ENCODE measurements at regions not wholly inside any gene's neighbourhood (a gene's known extent, or its start where the extent isn't known, plus 50 kb on each side); places are given as distances from the start of the nearest gene placed in this dataset.

- Histone ChIP-seq H4K20me1 (ENCODE audit: insufficient read depth, low read length, poor library complexity, severe bottlenecking) (no peaks in the 10 kb centered on the region), H3F3A (ENCODE audit: low read depth) (no peaks in the 10 kb centered on the region), H3K9me2 (replicated peaks; ENCODE audit: low read depth, low read length) (no peaks in the 10 kb centered on the region), H3K79me2 (ENCODE audit: insufficient read depth, low read length) (no peaks in the 10 kb centered on the region), H3K9ac (ENCODE audit: low read depth, low read length, poor library complexity, severe bottlenecking) (no peak overlapping the region), H3K27me3 (ENCODE audit: insufficient read depth, low read length, poor library complexity, severe bottlenecking) (no peaks in the 10 kb centered on the region), H3K9me3 (ENCODE audit: insufficient read depth, low read depth, low read length) (no peaks in the 10 kb centered on the region), H2AFZ (ENCODE audit: low read length) (no peak overlapping the region), H3K4me1 (ENCODE audit: insufficient read depth, low read length, poor library complexity, severe bottlenecking) (no peaks in the 10 kb centered on the region), H3K36me3 (ENCODE audit: insufficient read depth, low read length) (no peaks in the 10 kb centered on the region), H3K4me3 (ENCODE audit: low read length, poor library complexity, severe bottlenecking) (no peak overlapping the region), H3K4me2 (ENCODE audit: low read depth, low read length, poor library complexity, severe bottlenecking) (no peak overlapping the region)
- TF ChIP-seq CTCF (conservative IDR thresholded peaks at IDR 0.05; ENCODE audit: low read length) (no peak), EZH2phosphoT487 (IDR thresholded peaks at IDR 0.05; ENCODE audit: borderline replicate concordance) (no peak)
These were observed 122.4 kb upstream of the NPY2R start for GRCh38 chr4:155085843-155086530.

- H3K9me2 ChIP-seq (replicated peaks; ENCODE audit: low read depth, low read length), result no peaks in the 10 kb centered on the region
- no peak overlapping the region for H3K9ac ChIP-seq (ENCODE audit: low read depth, low read length, poor library complexity, severe bottlenecking)
- H3F3A ChIP-seq (ENCODE audit: low read depth), result no peaks in the 10 kb centered on the region
- H3K36me3 ChIP-seq (ENCODE audit: insufficient read depth, low read length), result no peaks in the 10 kb centered on the region
- H3K27me3 ChIP-seq (ENCODE audit: insufficient read depth, low read length, poor library complexity, severe bottlenecking), result no peaks in the 10 kb centered on the region
- no peak overlapping the region for H2AFZ ChIP-seq (ENCODE audit: low read length)
- no peak overlapping the region for H3K4me3 ChIP-seq (ENCODE audit: low read length, poor library complexity, severe bottlenecking)
- H3K9me3 ChIP-seq (ENCODE audit: insufficient read depth, low read depth, low read length), result no peaks in the 10 kb centered on the region
- no peak for TF ChIP-seq EZH2phosphoT487 (IDR thresholded peaks at IDR 0.05; ENCODE audit: borderline replicate concordance)
- TF ChIP-seq CTCF (conservative IDR thresholded peaks at IDR 0.05; ENCODE audit: low read length), result no peak
- H4K20me1 ChIP-seq (ENCODE audit: insufficient read depth, low read length, poor library complexity, severe bottlenecking), result no peaks in the 10 kb centered on the region
- H3K4me2 ChIP-seq (ENCODE audit: low read depth, low read length, poor library complexity, severe bottlenecking), result no peak overlapping the region
- H3K4me1 ChIP-seq (ENCODE audit: insufficient read depth, low read length, poor library complexity, severe bottlenecking), result no peaks in the 10 kb centered on the region
- no peaks in the 10 kb centered on the region for H3K79me2 ChIP-seq (ENCODE audit: insufficient read depth, low read length)
These were observed 114.1 kb upstream of the NPY2R start for GRCh38 chr4:155094201-155094820.

- no peak overlapping the region for H2AFZ ChIP-seq (ENCODE audit: low read length)
- H3K27me3 ChIP-seq (ENCODE audit: insufficient read depth, low read length, poor library complexity, severe bottlenecking), result no peaks in the 10 kb centered on the region
- H3K36me3 ChIP-seq (ENCODE audit: insufficient read depth, low read length), result no peaks in the 10 kb centered on the region
- H3K9me3 ChIP-seq (ENCODE audit: insufficient read depth, low read depth, low read length), result no peaks in the 10 kb centered on the region
- no peak overlapping the region for H3K4me3 ChIP-seq (ENCODE audit: low read length, poor library complexity, severe bottlenecking)
- no peak overlapping the region for H3K4me2 ChIP-seq (ENCODE audit: low read depth, low read length, poor library complexity, severe bottlenecking)
- no peaks in the 10 kb centered on the region for H3K4me1 ChIP-seq (ENCODE audit: insufficient read depth, low read length, poor library complexity, severe bottlenecking)
- H4K20me1 ChIP-seq (ENCODE audit: insufficient read depth, low read length, poor library complexity, severe bottlenecking), result no peaks in the 10 kb centered on the region
- H3K9ac ChIP-seq (ENCODE audit: low read depth, low read length, poor library complexity, severe bottlenecking), result no peak overlapping the region
- no peak for TF ChIP-seq CTCF (conservative IDR thresholded peaks at IDR 0.05; ENCODE audit: low read length)
- TF ChIP-seq EZH2phosphoT487 (IDR thresholded peaks at IDR 0.05; ENCODE audit: borderline replicate concordance), result no peak
- H3F3A ChIP-seq (ENCODE audit: low read depth), result no peaks in the 10 kb centered on the region
- H3K9me2 ChIP-seq (replicated peaks; ENCODE audit: low read depth, low read length), result no peaks in the 10 kb centered on the region
- H3K79me2 ChIP-seq (ENCODE audit: insufficient read depth, low read length), result no peaks in the 10 kb centered on the region
These were observed 109.2 kb upstream of the NPY2R start for GRCh38 chr4:155099231-155099630.

Measured in Loucy (cell line).